HG02938 (cell line): ENCODE measurements at regions not wholly inside any gene's neighbourhood (a gene's known extent, or its start where the extent isn't known, plus 50 kb on each side); places are given as distances from the start of the nearest gene placed in this dataset.
"Not testable (repeated sequence)": the region's sequence is repeated elsewhere in the genome, so short reads cannot be mapped to it uniquely, and the experiment has no call there.

Experiments used
- ATAC-seq: cut with Tn5 transposase; IDR thresholded peaks from one replicate; pipeline ENCODE4 v1.9.1; 2021; ENCODE audit warnings: mild to moderate bottlenecking, moderate library complexity; ENCODE audit not compliant: unreplicated experiment

- no peak for ATAC-seq
These were observed 54.6 kb downstream of the DKK1 start for GRCh38 chr10:52368725-52369124.

GRCh38 chr10:52374207-52374606 lies 60.1 kb downstream of the DKK1 start:
- ATAC-seq = not testable (repeated sequence)

GRCh38 chr10:52376694-52377354 lies 62.7 kb downstream of the DKK1 start:
- no peak for ATAC-seq

- no peak for ATAC-seq
These were observed 64.0 kb downstream of the DKK1 start for GRCh38 chr10:52378124-52378523.

GRCh38 chr10:52379287-52379686 lies 65.2 kb downstream of the DKK1 start:
- no peak for ATAC-seq

GRCh38 chr10:52383088-52383487 lies 69.0 kb downstream of the DKK1 start:
- ATAC-seq = no peak

- ATAC-seq = no peak
These were observed 73.7 kb downstream of the DKK1 start for GRCh38 chr10:52387744-52388143.

- no peak for ATAC-seq
These were observed 76.3 kb downstream of the DKK1 start for GRCh38 chr10:52390388-52390787.

GRCh38 chr10:52391927-52392602 lies 78.0 kb downstream of the DKK1 start:
- no peak for ATAC-seq

- ATAC-seq = no peak
These were observed 80.2 kb downstream of the DKK1 start for GRCh38 chr10:52394246-52394645.

- no peak for ATAC-seq
These were observed 86.5 kb downstream of the DKK1 start for GRCh38 chr10:52400562-52400961.

- not testable (repeated sequence) for ATAC-seq
These were observed 89.7 kb downstream of the DKK1 start for GRCh38 chr10:52403801-52404200.

GRCh38 chr10:52409195-52409594 lies 95.1 kb downstream of the DKK1 start:
- ATAC-seq = no peak

GRCh38 chr10:52409928-52410327 lies 95.8 kb downstream of the DKK1 start:
- ATAC-seq = no peak

- no peak for ATAC-seq
These were observed 96.8 kb downstream of the DKK1 start for GRCh38 chr10:52410916-52411315.

- no peak for ATAC-seq
These were observed 105.2 kb downstream of the DKK1 start for GRCh38 chr10:52419281-52419680.

- ATAC-seq = no peak
These were observed 106.6 kb downstream of the DKK1 start for GRCh38 chr10:52420656-52421055.

GRCh38 chr10:52423369-52423768 lies 109.3 kb downstream of the DKK1 start:
- ATAC-seq = no peak

- ATAC-seq = no peak
These were observed 110.3 kb downstream of the DKK1 start for GRCh38 chr10:52424341-52424740.

- no peak for ATAC-seq
These were observed 120.7 kb downstream of the DKK1 start for GRCh38 chr10:52434734-52435133.

GRCh38 chr10:52436664-52437063 lies 122.6 kb downstream of the DKK1 start:
- ATAC-seq = no peak

- ATAC-seq = peak; percentile 89
These were observed 123.1 kb downstream of the DKK1 start for GRCh38 chr10:52437205-52437646.

GRCh38 chr10:52438119-52438518 lies 124.0 kb downstream of the DKK1 start:
- ATAC-seq = no peak
